ENCODE measurements at regions not wholly inside any gene's neighbourhood (a gene's known extent, or its start where the extent isn't known, plus 50 kb on each side); places are given as distances from the start of the nearest gene placed in this dataset.

GRCh38 chr2:155547571-155547970 is 785.0 kb downstream of the NR4A2 start:
- H2AFZ ChIP-seq (ENCODE audit: low read depth, low read length), result no peak overlapping the region
- H3K4me2 ChIP-seq (ENCODE audit: insufficient read depth, low read length), result no peak overlapping the region
- H3K4me1 ChIP-seq (ENCODE audit: control insufficient read depth, extremely low read depth, insufficient read depth, low read length), result no peaks in the 10 kb centered on the region
- TF ChIP-seq EZH2 (IDR thresholded peaks at IDR 0.05; ENCODE audit: borderline replicate concordance, low read depth, low read length, severe bottlenecking), result no peak
- TF ChIP-seq POLR2A (IDR thresholded peaks at IDR 0.05; ENCODE audit: low read depth, low read length), result no peak
- TF ChIP-seq GATA2 (IDR thresholded peaks at IDR 0.05; ENCODE audit: insufficient read depth, insufficient read length, low read depth, low read length), result no peak
- no peak for TF ChIP-seq JUN (IDR thresholded peaks at IDR 0.05; ENCODE audit: borderline replicate concordance, insufficient read depth, insufficient read length, low read depth)
- TF ChIP-seq FOS (IDR thresholded peaks at IDR 0.05; ENCODE audit: borderline replicate concordance, insufficient read depth, low read length), result no peak
- TF ChIP-seq MYC (IDR thresholded peaks at IDR 0.05; ENCODE audit: low read depth, low read length), result no peak
- TF ChIP-seq MAX (IDR thresholded peaks at IDR 0.05; ENCODE audit: insufficient read depth, insufficient read length), result no peak
- TF ChIP-seq POLR2AphosphoS5 (IDR thresholded peaks at IDR 0.05; ENCODE audit: insufficient read depth, low read depth, low read length), result no peak
- no peak for TF ChIP-seq CTCF (IDR thresholded peaks at IDR 0.05; ENCODE audit: extremely low read depth in 1 of 2, insufficient read depth in 1 of 2, low read depth in 1 of 2, low read length in 2 of 2)
- no peaks in the 10 kb centered on the region for H3K36me3 ChIP-seq (ENCODE audit: control insufficient read depth in 2 of 2, extremely low read depth in 1 of 2, insufficient read depth in 2 of 2, low read length in 2 of 2)
- DNase-seq (ENCODE audit: low read depth, low spot score) (no peak), FAIRE-seq (no peak)
- dilution Hi-C loops (cut with MboI; ENCODE audit: extremely low pct_ligation_motif_present, low sequenced_read_pairs), result no loop called here
- no peaks in the 10 kb centered on the region for H3K27me3 ChIP-seq (ENCODE audit: control insufficient read depth in 2 of 2, insufficient read depth in 2 of 2, low read length in 2 of 2)
- intact Hi-C loops (cut with micrococcal nuclease), result no loop called here
- CTCF ChIA-PET, result no interaction called here
- H3K4me3 ChIP-seq (replicated peaks in 1 of 3; ENCODE audit: insufficient read depth in 1 of 3, low read depth in 1 of 3, low read length in 3 of 3), result no peak overlapping the region
- no peak overlapping the region for H3K27ac ChIP-seq (ENCODE audit: insufficient read depth, low read depth, low read length)
- H4K20me1 ChIP-seq (replicated peaks; ENCODE audit: control insufficient read depth, extremely low read depth, insufficient read depth, low read length), result no peaks in the 10 kb centered on the region
- H3K9me3 ChIP-seq (replicated peaks; ENCODE audit: control insufficient read depth, insufficient read depth, low read length), result no peaks in the 10 kb centered on the region
- no peak overlapping the region for H3K9ac ChIP-seq (replicated peaks; ENCODE audit: extremely low read depth, insufficient read depth, low read length)
- POLR2A ChIA-PET, result no interaction called here
- H3K9me1 ChIP-seq (replicated peaks; ENCODE audit: control insufficient read depth, extremely low read depth, insufficient read depth, low read length), result no peaks in the 10 kb centered on the region
- BruUV-seq (replicated peaks), result no TSS peak
- H3K79me2 ChIP-seq (ENCODE audit: control insufficient read depth, insufficient read depth, low read length), result no peaks in the 10 kb centered on the region
